ENCODE measurements at regions not wholly inside any gene's neighbourhood (a gene's known extent, or its start where the extent isn't known, plus 50 kb on each side); places are given as distances from the start of the nearest gene placed in this dataset.
A peak's percentile ranks its signal among the peaks of the same experiment; 100 is the strongest.
"Not testable (repeated sequence)": the region's sequence is repeated elsewhere in the genome, so short reads cannot be mapped to it uniquely, and the experiment has no call there.

- Histone ChIP-seq H3K4me1 (no peaks in the 10 kb centered on the region), H3K27me3 (no peaks in the 10 kb centered on the region), H3K4me3 (no peak overlapping the region), H3K9me3 (no peaks in the 10 kb centered on the region), H3K27ac (no peak overlapping the region), H3K36me3 (no peaks in the 10 kb centered on the region)
- DNase-seq (ENCODE audit: low spot score): no peak
- TF ChIP-seq CTCF (IDR thresholded peaks at IDR 0.05): no peak
These were observed 123.9 kb upstream of the SLC6A11 start for GRCh38 chr3:10692039-10692622.

GRCh38 chr3:10693457-10693856 lies 122.6 kb upstream of the SLC6A11 start:
- Histone ChIP-seq H3K27ac (no peak overlapping the region), H3K4me3 (no peak overlapping the region), H3K27me3 (no peaks in the 10 kb centered on the region)

GRCh38 chr3:10694179-10694578 lies 121.8 kb upstream of the SLC6A11 start:
- Histone ChIP-seq H3K27ac (no peak overlapping the region), H3K27me3 (no peaks in the 10 kb centered on the region), H3K9me3 (no peaks in the 10 kb centered on the region), H3K4me1 (no peaks in the 10 kb centered on the region), H3K36me3 (no peaks in the 10 kb centered on the region), H3K4me3 (no peak overlapping the region)
- DNase-seq (ENCODE audit: low spot score): no peak
- no peak for TF ChIP-seq CTCF (IDR thresholded peaks at IDR 0.05)

More at GRCh38 chr3:10693457-10693856, 122.6 kb upstream of the SLC6A11 start:
- Histone ChIP-seq H3K9me3 (no peaks in the 10 kb centered on the region), H3K4me1 (no peaks in the 10 kb centered on the region), H3K36me3 (no peaks in the 10 kb centered on the region)
- DNase-seq (ENCODE audit: low spot score): no peak
- peak in 1 of 2 donors; percentile 41 for TF ChIP-seq CTCF (IDR thresholded peaks at IDR 0.05)

GRCh38 chr3:10695186-10695585 lies 120.8 kb upstream of the SLC6A11 start:
- H3K4me1 ChIP-seq; H3K4me3 ChIP-seq; H3K9me3 ChIP-seq; DNase-seq (ENCODE audit: low spot score); H3K27ac ChIP-seq; H3K36me3 ChIP-seq; H3K27me3 ChIP-seq: not testable (repeated sequence)

- no peaks in the 10 kb centered on the region for H3K36me3 ChIP-seq
- no peak overlapping the region for H3K4me3 ChIP-seq
- no peak for DNase-seq (ENCODE audit: low spot score)
- H3K4me1 ChIP-seq: no peaks in the 10 kb centered on the region
- no peaks in the 10 kb centered on the region for H3K9me3 ChIP-seq
- no peaks in the 10 kb centered on the region for H3K27me3 ChIP-seq
- H3K27ac ChIP-seq: no peak overlapping the region
- no peak for TF ChIP-seq CTCF (IDR thresholded peaks at IDR 0.05)
These were observed 120.3 kb upstream of the SLC6A11 start for GRCh38 chr3:10695595-10696285.

GRCh38 chr3:10697918-10698317 lies 118.1 kb upstream of the SLC6A11 start:
- Histone ChIP-seq H3K4me1 (no peaks in the 10 kb centered on the region), H3K9me3 (no peaks in the 10 kb centered on the region), H3K27me3 (no peaks in the 10 kb centered on the region), H3K4me3 (no peak overlapping the region), H3K27ac (no peak overlapping the region), H3K36me3 (no peaks in the 10 kb centered on the region)
- DNase-seq (ENCODE audit: low spot score): no peak
- no peak for TF ChIP-seq CTCF (IDR thresholded peaks at IDR 0.05)

Data from right atrium auricular region (tissue), 2 donors.